OCI-LY7 (cell line): ENCODE measurements at regions not wholly inside any gene's neighbourhood (a gene's known extent, or its start where the extent isn't known, plus 50 kb on each side); places are given as distances from the start of the nearest gene placed in this dataset.
A peak's percentile ranks its signal among the peaks of the same experiment; 100 is the strongest.

Source experiments
- BruUV-seq: library from RNA; stranded (reverse); fragments of 400-500 nt; replicated peaks from 2 replicates; lab custom pipeline; 2021; lab: Mats Ljungman, UMichigan
- CTCF ChIA-PET: fragments of 300-600 bp; sonication (Branson Sonifier 250); formaldehyde crosslinking; loops from one replicate; lab custom pipeline; 2022; ENCODE audit warnings: antibody characterized with exemption; ENCODE audit not compliant: unreplicated experiment; lab: Charles Lee
- POLR2A ChIA-PET: fragments of 300-600 bp; sonication (Branson Sonifier 250); formaldehyde crosslinking; loops from one replicate; lab custom pipeline; 2022; ENCODE audit warnings: antibody characterized with exemption; lab: Charles Lee
- DNase-seq: peaks from one replicate; pipeline ENCODE4 v3.0.0-alpha.2; 2015; ENCODE audit warnings: low spot score
- H2AFZ ChIP-seq: fragments of 200-600 bp; sonication (generic), shearing (Covaris generic); 2 replicates; pipeline ENCODE4 v1.6.1; 2014; ENCODE audit warnings: mild to moderate bottlenecking, antibody characterized with exemption, low read length, moderate library complexity
- H3K27ac ChIP-seq: fragments of 200-600 bp; sonication (generic); 2 replicates; pipeline ENCODE4 v1.5.1; 2014; ENCODE audit warnings: mixed run types, low read depth, mild to moderate bottlenecking, moderate library complexity, low read length, inconsistent platforms; ENCODE audit not compliant: poor library complexity, severe bottlenecking
- H3K36me3 ChIP-seq: fragments of 200-600 bp; sonication (generic); 2 replicates; pipeline ENCODE4 v1.6.1; 2014; ENCODE audit warnings: mild to moderate bottlenecking, antibody characterized with exemption, low read length, moderate library complexity, mixed read lengths; ENCODE audit not compliant: insufficient read depth
- H3K4me1 ChIP-seq: fragments of 200-600 bp; sonication (generic); 2 replicates; pipeline ENCODE4 v1.5.1; 2014; ENCODE audit warnings: mild to moderate bottlenecking, low read length; ENCODE audit not compliant: insufficient read depth, poor library complexity, severe bottlenecking
- H3K4me2 ChIP-seq: fragments of 200-600 bp; sonication (generic); 2 replicates; pipeline ENCODE4 v1.6.1; 2014; ENCODE audit warnings: mild to moderate bottlenecking, low read length
- H3K4me3 ChIP-seq: fragments of 200-600 bp; sonication (generic); 2 replicates; pipeline ENCODE4 v1.5.1; 2014; ENCODE audit warnings: mild to moderate bottlenecking, low read depth, low read length; ENCODE audit not compliant: poor library complexity, severe bottlenecking
- H3K79me2 ChIP-seq: fragments of 200-600 bp; sonication (generic); 2 replicates; pipeline ENCODE4 v1.6.1; 2016; ENCODE audit warnings: low read depth, mild to moderate bottlenecking, low read length, moderate library complexity, mixed read lengths; ENCODE audit not compliant: insufficient read depth
- H3K9me2 ChIP-seq: fragments of 200-600 bp; sonication (generic); 2 replicates; pipeline ENCODE4 v1.6.1; 2016; ENCODE audit warnings: mild to moderate bottlenecking, low read length, mixed read lengths; ENCODE audit not compliant: insufficient read depth
- H3K9me3 ChIP-seq: fragments of 200-600 bp; sonication (generic); 2 replicates; pipeline ENCODE4 v1.6.1; 2014; ENCODE audit warnings: mild to moderate bottlenecking, mixed run types, low read length, mixed read lengths
- H4K20me1 ChIP-seq: fragments of 200-600 bp; sonication (generic); 2 replicates; pipeline ENCODE4 v1.6.1; 2014; ENCODE audit warnings: mild to moderate bottlenecking, antibody characterized with exemption, low read length, moderate library complexity, mixed read lengths; ENCODE audit not compliant: insufficient read depth
- EZH2phosphoT487 ChIP-seq: fragments of 200-600 bp; sonication (generic); IDR thresholded peaks from 2 replicates; pipeline ENCODE4 v1.6.1; 2018; ENCODE audit warnings: low read depth, borderline replicate concordance, mild to moderate bottlenecking, mixed run types, antibody characterized with exemption, low read length, moderate library complexity, mixed read lengths
- intact Hi-C: fragments of 100-400 bp; cut with micrococcal nuclease; formaldehyde crosslinking; loops from one replicate; pipeline ENCODE4 v1.10.0; 2022; ENCODE audit not compliant: unreplicated experiment
- TF ChIP-seq, protein P1 (sequence below): fragments of 200-600 bp; sonication (generic); conservative IDR thresholded peaks from 2 replicates; pipeline ENCODE4 v1.5.1; 2014; ENCODE audit warnings: mild to moderate bottlenecking, antibody characterized with exemption, low read length, moderate library complexity, mixed read lengths

DNA sequence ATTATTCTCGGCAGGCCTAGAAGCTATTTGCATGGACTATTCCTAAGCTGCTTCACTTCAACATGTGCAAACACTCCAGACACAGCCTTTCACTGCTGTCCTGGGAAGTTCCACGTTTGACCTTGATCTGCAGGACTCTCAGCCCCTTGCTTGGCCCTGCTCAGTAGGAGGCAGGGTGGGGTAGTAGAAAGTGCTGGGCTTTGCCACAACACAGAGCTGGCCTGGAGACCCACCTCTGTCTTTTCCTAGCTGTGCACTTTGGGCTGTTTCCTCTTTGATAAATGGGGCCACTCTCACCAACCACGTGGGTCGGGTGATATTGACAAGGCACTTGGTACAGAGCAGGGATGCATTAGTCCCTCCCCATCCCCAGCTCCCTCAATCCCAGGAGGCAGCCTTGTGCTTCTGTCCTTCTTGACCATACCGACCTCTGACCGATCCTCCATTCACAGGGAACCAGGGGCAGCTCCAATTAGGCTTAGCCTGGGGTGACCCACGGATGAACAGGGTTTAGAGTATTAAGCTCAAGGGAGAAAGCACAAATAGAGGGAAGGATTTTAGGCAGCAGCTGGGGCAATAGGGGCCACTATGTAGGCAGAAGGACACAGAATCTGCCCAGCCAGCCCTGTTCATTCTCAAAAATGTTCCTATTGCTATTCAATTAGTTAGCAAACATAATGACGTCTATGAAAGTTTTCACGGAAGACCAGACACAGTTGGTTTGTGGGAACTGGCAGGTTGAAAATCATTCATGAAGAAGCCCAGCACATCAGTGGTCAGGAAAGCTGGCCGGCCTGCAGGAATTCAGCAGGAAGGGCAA is 63.3 kb downstream of the SYNE3 start:
- no peak for TF ChIP-seq EZH2phosphoT487
- TF ChIP-seq, protein P1, sequence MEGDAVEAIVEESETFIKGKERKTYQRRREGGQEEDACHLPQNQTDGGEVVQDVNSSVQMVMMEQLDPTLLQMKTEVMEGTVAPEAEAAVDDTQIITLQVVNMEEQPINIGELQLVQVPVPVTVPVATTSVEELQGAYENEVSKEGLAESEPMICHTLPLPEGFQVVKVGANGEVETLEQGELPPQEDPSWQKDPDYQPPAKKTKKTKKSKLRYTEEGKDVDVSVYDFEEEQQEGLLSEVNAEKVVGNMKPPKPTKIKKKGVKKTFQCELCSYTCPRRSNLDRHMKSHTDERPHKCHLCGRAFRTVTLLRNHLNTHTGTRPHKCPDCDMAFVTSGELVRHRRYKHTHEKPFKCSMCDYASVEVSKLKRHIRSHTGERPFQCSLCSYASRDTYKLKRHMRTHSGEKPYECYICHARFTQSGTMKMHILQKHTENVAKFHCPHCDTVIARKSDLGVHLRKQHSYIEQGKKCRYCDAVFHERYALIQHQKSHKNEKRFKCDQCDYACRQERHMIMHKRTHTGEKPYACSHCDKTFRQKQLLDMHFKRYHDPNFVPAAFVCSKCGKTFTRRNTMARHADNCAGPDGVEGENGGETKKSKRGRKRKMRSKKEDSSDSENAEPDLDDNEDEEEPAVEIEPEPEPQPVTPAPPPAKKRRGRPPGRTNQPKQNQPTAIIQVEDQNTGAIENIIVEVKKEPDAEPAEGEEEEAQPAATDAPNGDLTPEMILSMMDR = no peak
- CTCF ChIA-PET = interaction anchor here (0.7 to 2.0 kb wide), 11 partner anchors 9 to 128 kb away, joined by 3 to 9 read pairs (median 4); no protein-coding TSS in a partner anchor
- BruUV-seq = no TSS peak
- DNase-seq = no peak
- Histone ChIP-seq H4K20me1 (no peaks in the 10 kb centered on the region), H3K36me3 (no peaks in the 10 kb centered on the region), H3K4me3 (no peak overlapping the region), H3K4me1 (peaks cover 11% of the 10 kb centered on the region), H3K9me2 (no peaks in the 10 kb centered on the region), H3K9me3 (no peaks in the 10 kb centered on the region), H3K4me2 (no peak overlapping the region), H2AFZ (0 out of 2 replicates have a peak overlapping the region, but pooled peaks have one; percentile 15), H3K27ac (no peak overlapping the region), H3K79me2 (no peaks in the 10 kb centered on the region)
- POLR2A ChIA-PET = interaction anchor here (0.6 to 2.4 kb wide), 7 partner anchors 9 to 84 kb away, joined by 3 to 15 read pairs (median 4); no protein-coding TSS in a partner anchor
- intact Hi-C loops = no loop called here

DNA sequence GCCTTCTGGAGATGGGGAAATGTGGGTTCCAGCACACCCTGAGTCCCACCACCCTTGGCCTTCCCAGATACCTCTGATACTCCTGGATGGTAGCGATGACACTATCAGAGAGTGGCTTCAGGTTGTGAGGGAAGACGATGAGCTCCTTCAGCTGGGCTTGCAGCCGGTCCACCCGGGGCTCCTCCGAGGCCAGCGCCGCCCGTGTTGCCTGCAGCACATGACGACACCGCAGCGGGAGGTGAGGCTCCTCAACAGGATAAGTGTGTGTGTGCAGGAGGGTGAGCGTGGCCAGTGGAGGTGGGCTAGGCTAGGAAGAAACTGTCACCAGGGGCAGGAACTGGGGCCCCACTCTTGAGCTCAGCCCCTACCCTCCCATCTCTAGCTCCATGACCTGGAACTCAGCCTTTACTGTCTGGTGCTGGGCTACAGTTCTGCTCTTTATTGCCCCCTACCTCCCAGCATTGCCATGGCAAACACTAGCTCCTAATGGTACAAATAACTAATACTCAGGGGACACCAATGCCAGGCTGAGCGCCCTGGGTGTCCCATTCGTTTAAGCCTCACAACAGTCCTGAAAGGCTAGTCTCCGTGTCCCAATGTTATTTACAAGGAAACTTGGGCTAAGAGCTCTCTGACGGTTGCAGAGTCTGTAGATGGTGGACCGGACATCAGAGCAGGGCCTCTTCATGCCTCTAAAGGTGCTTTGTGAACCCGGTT is 64.1 kb downstream of the SYNE3 start:
- no peaks in the 10 kb centered on the region for H3K9me3 ChIP-seq
- TF ChIP-seq EZH2phosphoT487 = no peak
- TF ChIP-seq, protein P1 = peak; percentile 79
- H3K79me2 ChIP-seq = no peaks in the 10 kb centered on the region
- POLR2A ChIA-PET = interaction anchor here (0.6 to 2.4 kb wide), 9 partner anchors 9 to 84 kb away, joined by 3 to 15 read pairs (median 4); no protein-coding TSS in a partner anchor
- H3K4me2 ChIP-seq = no peak overlapping the region
- H2AFZ ChIP-seq = 0 out of 2 replicates have a peak overlapping the region, but pooled peaks have one; percentile 15
- intact Hi-C loops = no loop called here
- peaks cover 11% of the 10 kb centered on the region for H3K4me1 ChIP-seq
- DNase-seq = peak; percentile 61
- no peaks in the 10 kb centered on the region for H3K36me3 ChIP-seq
- H4K20me1 ChIP-seq = no peaks in the 10 kb centered on the region
- no peaks in the 10 kb centered on the region for H3K9me2 ChIP-seq
- no TSS peak for BruUV-seq
- CTCF ChIA-PET = interaction anchor here (0.6 to 2.0 kb wide), 11 partner anchors 10 to 128 kb away, joined by 3 to 9 read pairs (median 3); no protein-coding TSS in a partner anchor
- H3K27ac ChIP-seq = no peak overlapping the region
- H3K4me3 ChIP-seq = no peak overlapping the region
